IMR-90 (cell line): ENCODE measurements at regions not wholly inside any gene's neighbourhood (a gene's known extent, or its start where the extent isn't known, plus 50 kb on each side); places are given as distances from the start of the nearest gene placed in this dataset.

ENCODE experiments used
- ATAC-seq: fragments of 200-7000 bp; cut with Tn5 transposase; 2 replicates; pipeline ENCODE4 v1.9.1; 2020; ENCODE audit warnings: low read depth, mild to moderate bottlenecking, moderate library complexity
- BruUV-seq: library from RNA; stranded (reverse); fragments of 400-500 nt; replicated peaks from 2 replicates; lab custom pipeline; 2021; lab: Mats Ljungman, UMichigan
- CTCF ChIA-PET: fragments of 300-600 bp; formaldehyde crosslinking; extraction: SDS; loops from one replicate; lab custom pipeline; 2021; ENCODE audit warnings: antibody characterized with exemption; lab: Yijun Ruan, JAX
- POLR2A ChIA-PET: fragments of 300-600 bp; sonication (Branson Sonifier 250); formaldehyde crosslinking; loops from one replicate; lab custom pipeline; 2022; ENCODE audit warnings: antibody characterized with exemption; ENCODE audit not compliant: unreplicated experiment; lab: Charles Lee
- DNase-seq: peaks from one replicate; pipeline ENCODE4 v3.0.0; 2013
- H2AFZ ChIP-seq: replicated peaks from 2 replicates; pipeline ENCODE3; 2013; ENCODE audit warnings: low read length, mild to moderate bottlenecking; ENCODE audit not compliant: poor library complexity
- H2AK5ac ChIP-seq: 2 replicates; pipeline ENCODE4 v1.6.1; 2013; ENCODE audit warnings: low read depth, low read length, inconsistent platforms
- H2AK9ac ChIP-seq: replicated peaks from 2 replicates; pipeline ENCODE3; 2013; ENCODE audit warnings: mild to moderate bottlenecking, low read depth, low read length, moderate library complexity; ENCODE audit not compliant: poor library complexity
- H2BK120ac ChIP-seq: 2 replicates; pipeline ENCODE4 v1.6.1; 2013; ENCODE audit warnings: low read depth, low read length, inconsistent platforms
- H2BK15ac ChIP-seq: 3 replicates; pipeline ENCODE4 v1.6.1; 2013; ENCODE audit warnings: low read depth, low read length, inconsistent platforms
- H2BK20ac ChIP-seq: 2 replicates; pipeline ENCODE4 v1.6.1; 2013; ENCODE audit warnings: low read depth, mild to moderate bottlenecking, inconsistent platforms, low read length, moderate library complexity
- H2BK5ac ChIP-seq: 2 replicates; pipeline ENCODE4 v1.6.1; 2013; ENCODE audit warnings: mild to moderate bottlenecking, low read depth, low read length, inconsistent platforms; ENCODE audit not compliant: poor library complexity, severe bottlenecking
- H3K14ac ChIP-seq: replicated peaks from 2 replicates; pipeline ENCODE4 v1.6.1; 2013; ENCODE audit warnings: low read depth, low read length, inconsistent platforms
- H3K18ac ChIP-seq: 2 replicates; pipeline ENCODE4 v1.6.1; 2013; ENCODE audit warnings: low read depth, low read length, control low read depth
- H3K23ac ChIP-seq: 2 replicates; pipeline ENCODE4 v1.6.1; 2013; ENCODE audit warnings: low read depth, low read length, inconsistent platforms
- H3K27ac ChIP-seq: 2 replicates; pipeline ENCODE4 v1.5.1; 2013; ENCODE audit warnings: mild to moderate bottlenecking, control low read depth, low read length; ENCODE audit not compliant: insufficient read depth
- H3K27me3 ChIP-seq: 2 replicates; pipeline ENCODE4 v1.6.1; 2013; ENCODE audit warnings: low read length; ENCODE audit not compliant: control insufficient read depth, insufficient read depth
- H3K36me3 ChIP-seq: 2 replicates; pipeline ENCODE4 v1.6.1; 2013; ENCODE audit warnings: low read length, mixed read lengths; ENCODE audit not compliant: control insufficient read depth, insufficient read depth
- H3K4ac ChIP-seq: 2 replicates; pipeline ENCODE4 v1.6.1; 2013; ENCODE audit warnings: low read depth, low read length, inconsistent platforms
- H3K4me1 ChIP-seq: 2 replicates; pipeline ENCODE4 v1.6.1; 2013; ENCODE audit warnings: low read length, mixed read lengths; ENCODE audit not compliant: control insufficient read depth, insufficient read depth
- H3K4me2 ChIP-seq: 2 replicates; pipeline ENCODE4 v1.6.1; 2013; ENCODE audit warnings: low read depth, mild to moderate bottlenecking, control low read depth, low read length, moderate library complexity
- H3K4me3 ChIP-seq: 2 replicates; pipeline ENCODE4 v1.5.1; 2013; ENCODE audit warnings: low read depth, mild to moderate bottlenecking, control low read depth, low read length, moderate library complexity; ENCODE audit not compliant: insufficient read depth
- H3K56ac ChIP-seq: 2 replicates; pipeline ENCODE4 v1.6.1; 2013; ENCODE audit warnings: low read length, inconsistent platforms; ENCODE audit not compliant: insufficient read depth; ENCODE audit errors: extremely low read depth
- H3K79me1 ChIP-seq, 2 experiments: 2 replicates each; pipeline ENCODE4 v1.6.1; 2013; ENCODE audit warnings: low read length in 2 of 2, inconsistent platforms in 1 of 2, low read depth in 1 of 2
- H3K9ac ChIP-seq: 2 replicates; pipeline ENCODE4 v1.6.1; 2013; ENCODE audit warnings: low read depth, low read length, control low read depth
- H3K9me1 ChIP-seq: 2 replicates; pipeline ENCODE4 v1.6.1; 2013; ENCODE audit warnings: low read length, inconsistent platforms; ENCODE audit not compliant: insufficient read depth
- H3K9me3 ChIP-seq: 2 replicates; pipeline ENCODE4 v1.6.1; 2013; ENCODE audit warnings: low read length; ENCODE audit not compliant: control insufficient read depth, insufficient read depth
- H4K20me1 ChIP-seq: 2 replicates; pipeline ENCODE4 v1.6.1; 2013; ENCODE audit warnings: low read length, inconsistent platforms; ENCODE audit not compliant: insufficient read depth
- H4K5ac ChIP-seq: 2 replicates; pipeline ENCODE4 v1.6.1; 2013; ENCODE audit warnings: mild to moderate bottlenecking, low read depth, low read length, control low read depth
- H4K8ac ChIP-seq, 2 experiments: 2 replicates each; pipeline ENCODE4 v1.6.1; 2013; ENCODE audit warnings: low read depth in 2 of 2, low read length in 2 of 2, control low read depth in 1 of 2, inconsistent platforms in 1 of 2
- H4K91ac ChIP-seq: 2 replicates; pipeline ENCODE4 v1.6.1; 2013; ENCODE audit warnings: low read depth, low read length, inconsistent platforms; ENCODE audit not compliant: insufficient read depth
- CEBPB ChIP-seq: IDR thresholded peaks from 2 replicates; pipeline ENCODE4 v1.6.1; 2012; ENCODE audit warnings: low read depth, low read length, improper control_type of control experiment
- CHD1 ChIP-seq: IDR thresholded peaks from 2 replicates; pipeline ENCODE4 v1.6.1; 2012; ENCODE audit warnings: low read depth, low read length, improper control_type of control experiment
- FOS ChIP-seq: fragments of 150-350 bp; IDR thresholded peaks from 2 replicates; pipeline ENCODE4 v1.6.1; 2016; ENCODE audit warnings: low read depth, low read length
- MXI1 ChIP-seq: IDR thresholded peaks from 2 replicates; pipeline ENCODE4 v1.6.1; 2012; ENCODE audit warnings: low read depth, mild to moderate bottlenecking, low read length, moderate library complexity, borderline replicate concordance
- POLR2A ChIP-seq: IDR thresholded peaks from 2 replicates; pipeline ENCODE4 v1.6.1; 2012; ENCODE audit warnings: mild to moderate bottlenecking, low read depth, low read length
- RAD21 ChIP-seq: IDR thresholded peaks from 2 replicates; pipeline ENCODE4 v1.6.1; 2012; ENCODE audit warnings: low read length, improper control_type of control experiment
- RCOR1 ChIP-seq: IDR thresholded peaks from 2 replicates; pipeline ENCODE4 v1.6.1; 2012; ENCODE audit warnings: mild to moderate bottlenecking, low read length, improper control_type of control experiment; ENCODE audit not compliant: insufficient replicate concordance
- RFX5 ChIP-seq: IDR thresholded peaks from 2 replicates; pipeline ENCODE4 v1.8.0; 2012; ENCODE audit warnings: low read depth, mild to moderate bottlenecking, low read length, moderate library complexity
- SMC3 ChIP-seq: fragments of 150-350 bp; IDR thresholded peaks from 2 replicates; pipeline ENCODE4 v1.6.1; 2016; ENCODE audit warnings: low read depth, mild to moderate bottlenecking, antibody characterized with exemption, low read length, moderate library complexity
- WGBS, 2 experiments: methylation state at CpG; one replicate each; pipeline versions ENCODE4 v1.1.5 to v1.1.7; 2013; ENCODE audit warnings: missing lambda C conversion rate in 2 of 2; ENCODE audit not compliant: insufficient read length in 1 of 2; ENCODE audit errors: extremely low coverage in 2 of 2; 5-methylcytosine and 5-hydroxymethylcytosine counted together
- dilution Hi-C: fragments of 300-500 bp; cut with HindIII; formaldehyde crosslinking; loops from one replicate; pipeline ENCODE4 v1.14.3; 2018; ENCODE audit warnings: low sequenced_read_pairs; ENCODE audit not compliant: unreplicated experiment
- in situ Hi-C: fragments of 300-500 bp; cut with MboI; formaldehyde crosslinking; loops from 3 replicates; pipeline ENCODE4 v1.14.3; 2019; ENCODE audit warnings: low sequenced_read_pairs, inconsistent platforms, mixed read lengths
- intact Hi-C: fragments of 100-400 bp; cut with micrococcal nuclease; formaldehyde crosslinking; loops from 2 replicates; pipeline ENCODE4 v1.10.0; 2022
- TF ChIP-seq, protein P1 (sequence below): fragments of 150-350 bp; IDR thresholded peaks from 2 replicates; pipeline ENCODE4 v1.6.1; 2016; ENCODE audit warnings: low read depth, mild to moderate bottlenecking, low read length, moderate library complexity, borderline replicate concordance
- TF ChIP-seq, protein P2 (sequence below): conservative IDR thresholded peaks from 2 replicates; pipeline ENCODE4 v1.5.1; 2012; ENCODE audit warnings: mild to moderate bottlenecking, low read depth, low read length, improper control_type of control experiment

DNA sequence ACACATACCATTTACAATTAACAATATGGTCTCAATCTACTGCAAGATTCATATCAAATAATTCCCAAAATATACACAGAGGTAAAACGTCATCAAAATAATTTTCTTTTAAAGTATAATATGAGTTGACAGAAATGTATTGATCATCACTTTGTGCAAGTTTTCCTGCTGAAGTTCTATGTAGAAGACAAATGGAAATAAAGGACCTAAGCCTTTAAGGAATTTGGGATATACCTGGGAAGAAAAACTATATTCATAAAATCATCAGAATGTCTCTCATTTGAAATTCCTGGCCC lies 61.1 kb upstream of the DAAM1 start:
- H3K4ac ChIP-seq: no peak overlapping the region
- intact Hi-C loops: loop anchor here (1.0 kb wide), 2 partner anchors 317 to 449 kb away; partner anchors contain the start of gene CCDC175
- no peaks in the 10 kb centered on the region for H4K20me1 ChIP-seq
- BruUV-seq: no TSS peak
- no peak overlapping the region for H4K5ac ChIP-seq
- ChIA-PET POLR2A (no interaction called here), CTCF (no interaction called here)
- H4K8ac ChIP-seq: no peak overlapping the region
- dilution Hi-C loops: no loop called here
- no peak overlapping the region for H3K4me3 ChIP-seq
- no peak overlapping the region for H2BK5ac ChIP-seq
- no peak for TF ChIP-seq FOS
- TF ChIP-seq, protein P1, sequence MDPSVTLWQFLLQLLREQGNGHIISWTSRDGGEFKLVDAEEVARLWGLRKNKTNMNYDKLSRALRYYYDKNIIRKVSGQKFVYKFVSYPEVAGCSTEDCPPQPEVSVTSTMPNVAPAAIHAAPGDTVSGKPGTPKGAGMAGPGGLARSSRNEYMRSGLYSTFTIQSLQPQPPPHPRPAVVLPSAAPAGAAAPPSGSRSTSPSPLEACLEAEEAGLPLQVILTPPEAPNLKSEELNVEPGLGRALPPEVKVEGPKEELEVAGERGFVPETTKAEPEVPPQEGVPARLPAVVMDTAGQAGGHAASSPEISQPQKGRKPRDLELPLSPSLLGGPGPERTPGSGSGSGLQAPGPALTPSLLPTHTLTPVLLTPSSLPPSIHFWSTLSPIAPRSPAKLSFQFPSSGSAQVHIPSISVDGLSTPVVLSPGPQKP: no peak
- TF ChIP-seq RAD21: no peak
- TF ChIP-seq RCOR1: no peak
- no peak for TF ChIP-seq CHD1
- TF ChIP-seq, protein P2, sequence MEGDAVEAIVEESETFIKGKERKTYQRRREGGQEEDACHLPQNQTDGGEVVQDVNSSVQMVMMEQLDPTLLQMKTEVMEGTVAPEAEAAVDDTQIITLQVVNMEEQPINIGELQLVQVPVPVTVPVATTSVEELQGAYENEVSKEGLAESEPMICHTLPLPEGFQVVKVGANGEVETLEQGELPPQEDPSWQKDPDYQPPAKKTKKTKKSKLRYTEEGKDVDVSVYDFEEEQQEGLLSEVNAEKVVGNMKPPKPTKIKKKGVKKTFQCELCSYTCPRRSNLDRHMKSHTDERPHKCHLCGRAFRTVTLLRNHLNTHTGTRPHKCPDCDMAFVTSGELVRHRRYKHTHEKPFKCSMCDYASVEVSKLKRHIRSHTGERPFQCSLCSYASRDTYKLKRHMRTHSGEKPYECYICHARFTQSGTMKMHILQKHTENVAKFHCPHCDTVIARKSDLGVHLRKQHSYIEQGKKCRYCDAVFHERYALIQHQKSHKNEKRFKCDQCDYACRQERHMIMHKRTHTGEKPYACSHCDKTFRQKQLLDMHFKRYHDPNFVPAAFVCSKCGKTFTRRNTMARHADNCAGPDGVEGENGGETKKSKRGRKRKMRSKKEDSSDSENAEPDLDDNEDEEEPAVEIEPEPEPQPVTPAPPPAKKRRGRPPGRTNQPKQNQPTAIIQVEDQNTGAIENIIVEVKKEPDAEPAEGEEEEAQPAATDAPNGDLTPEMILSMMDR: no peak
- TF ChIP-seq POLR2A: no peak
- no peak for TF ChIP-seq SMC3
- no peak for TF ChIP-seq RFX5
- TF ChIP-seq CEBPB: no peak
- no peak for TF ChIP-seq MXI1
- no peak overlapping the region for H4K91ac ChIP-seq
- no peaks in the 10 kb centered on the region; the same call in 1 of the 2 replicates for H3K4me1 ChIP-seq
- H3K23ac ChIP-seq: no peak overlapping the region
- no peak overlapping the region for H2AK5ac ChIP-seq
- H3K56ac ChIP-seq: no peak overlapping the region
- H3K4me2 ChIP-seq: no peak overlapping the region
- no peak overlapping the region for H3K27ac ChIP-seq
- no CpG with 5 or more reads among the region's 1 CpG for WGBS, 2 experiments
- H2AFZ ChIP-seq: no peak overlapping the region
- H2BK15ac ChIP-seq: no peak overlapping the region
- H3K79me1 ChIP-seq: no peaks in the 10 kb centered on the region
- no peak overlapping the region for H3K18ac ChIP-seq
- no peak overlapping the region for H2BK120ac ChIP-seq
- no peaks in the 10 kb centered on the region for H3K36me3 ChIP-seq
- in situ Hi-C loops: loop anchor here (5.0 to 10.0 kb wide), 2 partner anchors 315 to 447 kb away; partner anchors contain the start of gene CCDC175
- no peak overlapping the region for H2BK20ac ChIP-seq
- H3K14ac ChIP-seq: no peak overlapping the region
- no peak for DNase-seq
- H2AK9ac ChIP-seq: no peak overlapping the region
- peaks cover 2% of the 10 kb centered on the region for H3K27me3 ChIP-seq
- no peaks in the 10 kb centered on the region for H3K9me3 ChIP-seq
- H3K9ac ChIP-seq: no peak overlapping the region
- H3K9me1 ChIP-seq: no peaks in the 10 kb centered on the region
- ATAC-seq: no peak
